ENCODE measurements at regions not wholly inside any gene's neighbourhood (a gene's known extent, or its start where the extent isn't known, plus 50 kb on each side); places are given as distances from the start of the nearest gene placed in this dataset.
A peak's percentile ranks its signal among the peaks of the same experiment; 100 is the strongest.

GRCh38 chr5:33231214-33231710 lies 209.5 kb upstream of the TARS1 start:
- Histone ChIP-seq H3K4me1 (ENCODE audit: low read length) (peaks cover 13% of the 10 kb centered on the region), H2AFZ (ENCODE audit: low read depth, low read length) (no peak overlapping the region), H3K4me3 (ENCODE audit: low read length) (no peak overlapping the region), H3K79me2 (ENCODE audit: low read length) (no peaks in the 10 kb centered on the region), H3K9ac (ENCODE audit: low read length) (no peak overlapping the region), H3K36me3 (replicated peaks; ENCODE audit: low read depth, low read length) (no peaks in the 10 kb centered on the region), H3K9me3 (ENCODE audit: insufficient read depth, low read length) (no peaks in the 10 kb centered on the region), H3K27ac (ENCODE audit: low read length) (no peak overlapping the region), H3K27me3 (ENCODE audit: low read depth, low read length) (no peaks in the 10 kb centered on the region), H4K20me1 (ENCODE audit: insufficient read depth, low read length) (no peaks in the 10 kb centered on the region), H3K4me2 (ENCODE audit: low read length) (no peak overlapping the region)
- TF ChIP-seq CTCF (IDR thresholded peaks at IDR 0.05; ENCODE audit: low read depth, low read length) (no peak), EZH2phosphoT487 (IDR thresholded peaks at IDR 0.05; ENCODE audit: low read depth) (no peak)

GRCh38 chr5:33231935-33232334 lies 208.8 kb upstream of the TARS1 start:
- no peak overlapping the region for H3K9ac ChIP-seq (ENCODE audit: low read length)
- no peaks in the 10 kb centered on the region for H4K20me1 ChIP-seq (ENCODE audit: insufficient read depth, low read length)
- H3K27ac ChIP-seq (ENCODE audit: low read length), result no peak overlapping the region
- H3K4me2 ChIP-seq (ENCODE audit: low read length), result no peak overlapping the region
- H2AFZ ChIP-seq (ENCODE audit: low read depth, low read length), result no peak overlapping the region
- H3K4me1 ChIP-seq (ENCODE audit: low read length), result peaks cover 19% of the 10 kb centered on the region
- H3K9me3 ChIP-seq (ENCODE audit: insufficient read depth, low read length), result no peaks in the 10 kb centered on the region
- no peaks in the 10 kb centered on the region for H3K36me3 ChIP-seq (replicated peaks; ENCODE audit: low read depth, low read length)
- no peaks in the 10 kb centered on the region for H3K79me2 ChIP-seq (ENCODE audit: low read length)
- no peak for TF ChIP-seq EZH2phosphoT487 (IDR thresholded peaks at IDR 0.05; ENCODE audit: low read depth)
- no peak overlapping the region for H3K4me3 ChIP-seq (ENCODE audit: low read length)
- no peaks in the 10 kb centered on the region for H3K27me3 ChIP-seq (ENCODE audit: low read depth, low read length)

GRCh38 chr5:33232731-33233505 lies 207.8 kb upstream of the TARS1 start:
- Histone ChIP-seq H3K79me2 (ENCODE audit: low read length) (no peaks in the 10 kb centered on the region), H3K4me2 (ENCODE audit: low read length) (no peak overlapping the region), H3K27ac (ENCODE audit: low read length) (no peak overlapping the region), H3K9me3 (ENCODE audit: insufficient read depth, low read length) (no peaks in the 10 kb centered on the region), H4K20me1 (ENCODE audit: insufficient read depth, low read length) (no peaks in the 10 kb centered on the region), H3K4me1 (ENCODE audit: low read length) (peaks cover 25% of the 10 kb centered on the region), H3K27me3 (ENCODE audit: low read depth, low read length) (no peaks in the 10 kb centered on the region), H2AFZ (ENCODE audit: low read depth, low read length) (no peak overlapping the region), H3K36me3 (replicated peaks; ENCODE audit: low read depth, low read length) (no peaks in the 10 kb centered on the region), H3K9ac (ENCODE audit: low read length) (no peak overlapping the region), H3K4me3 (ENCODE audit: low read length) (no peak overlapping the region)
- TF ChIP-seq EZH2phosphoT487 (IDR thresholded peaks at IDR 0.05; ENCODE audit: low read depth) (no peak), CTCF (IDR thresholded peaks at IDR 0.05; ENCODE audit: low read depth, low read length) (no peak)

GRCh38 chr5:33235304-33235703 lies 205.5 kb upstream of the TARS1 start:
- H2AFZ ChIP-seq (ENCODE audit: low read depth, low read length), result no peak overlapping the region; the same call in 1 of the 2 replicates
- no peak overlapping the region for H3K27ac ChIP-seq (ENCODE audit: low read length)
- H3K27me3 ChIP-seq (ENCODE audit: low read depth, low read length), result no peaks in the 10 kb centered on the region
- no peaks in the 10 kb centered on the region for H4K20me1 ChIP-seq (ENCODE audit: insufficient read depth, low read length)
- TF ChIP-seq EZH2phosphoT487 (IDR thresholded peaks at IDR 0.05; ENCODE audit: low read depth) (no peak), CTCF (IDR thresholded peaks at IDR 0.05; ENCODE audit: low read depth, low read length) (no peak)
- H3K9me3 ChIP-seq (ENCODE audit: insufficient read depth, low read length), result no peaks in the 10 kb centered on the region
- H3K79me2 ChIP-seq (ENCODE audit: low read length), result no peaks in the 10 kb centered on the region
- H3K4me3 ChIP-seq (ENCODE audit: low read length), result no peak overlapping the region
- peaks cover 45% of the 10 kb centered on the region for H3K4me1 ChIP-seq (ENCODE audit: low read length)
- H3K9ac ChIP-seq (ENCODE audit: low read length), result no peak overlapping the region
- H3K36me3 ChIP-seq (replicated peaks; ENCODE audit: low read depth, low read length), result no peaks in the 10 kb centered on the region
- H3K4me2 ChIP-seq (ENCODE audit: low read length), result 0 out of 2 replicates have a peak overlapping the region, but pooled peaks have one; percentile 30
